ENCODE measurements at regions not wholly inside any gene's neighbourhood (a gene's known extent, or its start where the extent isn't known, plus 50 kb on each side); places are given as distances from the start of the nearest gene placed in this dataset.

GRCh38 chr15:69914040-69914439 is 183.7 kb downstream of the TLE3 start:
- no peaks in the 10 kb centered on the region for H3K27me3 ChIP-seq (ENCODE audit: low read length)
- no peaks in the 10 kb centered on the region for H3K79me2 ChIP-seq (ENCODE audit: low read length)
- H2AFZ ChIP-seq (ENCODE audit: low read length): no peak overlapping the region

DNA sequence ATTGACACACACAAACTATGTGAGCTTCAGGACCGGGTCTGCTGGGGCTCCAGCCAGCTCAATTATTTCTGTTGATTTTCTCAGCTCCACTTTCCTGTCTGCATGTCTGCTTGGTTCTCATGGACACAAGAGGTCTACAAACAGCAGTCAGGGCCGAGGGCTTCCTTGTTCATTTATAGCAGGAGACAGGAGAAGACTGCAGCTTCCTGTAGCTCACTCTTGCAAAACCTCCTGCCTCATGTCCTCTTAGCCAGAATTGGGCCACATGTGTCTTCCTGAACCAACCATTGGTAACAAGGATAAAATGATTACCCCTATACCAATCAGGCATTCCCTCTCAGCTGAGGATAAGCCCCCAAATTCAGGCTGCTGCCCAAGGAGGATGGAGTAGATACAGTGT is 182.8 kb downstream of the TLE3 start:
- Histone ChIP-seq H3K4me3 (ENCODE audit: low read length) (no peak overlapping the region), H2AFZ (ENCODE audit: low read length) (no peak overlapping the region), H3K9ac (ENCODE audit: low read length) (no peak overlapping the region)

More at GRCh38 chr15:69914040-69914439, 183.7 kb downstream of the TLE3 start:
- Histone ChIP-seq H3K9me3 (ENCODE audit: low read length) (no peaks in the 10 kb centered on the region), H4K20me1 (ENCODE audit: insufficient read depth, low read depth, low read length) (no peaks in the 10 kb centered on the region), H3K9me2 (replicated peaks; ENCODE audit: insufficient read depth, low read length) (no peaks in the 10 kb centered on the region), H3K4me1 (ENCODE audit: low read length) (peaks cover 74% of the 10 kb centered on the region), H3K27ac (ENCODE audit: low read length) (no peak overlapping the region), H3K4me2 (ENCODE audit: low read depth, low read length, poor library complexity, severe bottlenecking) (no peak overlapping the region), H3K9ac (ENCODE audit: low read length) (no peak overlapping the region), H3K4me3 (ENCODE audit: low read length) (no peak overlapping the region), H3K36me3 (ENCODE audit: insufficient read depth, low read length) (no peaks in the 10 kb centered on the region)
- no peak for DNase-seq

GRCh38 chr15:69916169-69916785 is 181.4 kb downstream of the TLE3 start:
- no peaks in the 10 kb centered on the region for H3K9me2 ChIP-seq (replicated peaks; ENCODE audit: insufficient read depth, low read length)
- H3K79me2 ChIP-seq (ENCODE audit: low read length): no peaks in the 10 kb centered on the region
- H4K20me1 ChIP-seq (ENCODE audit: insufficient read depth, low read depth, low read length): no peaks in the 10 kb centered on the region
- peak overlapping the region; percentile 16; the same call in 1 of the 2 replicates for H3K9ac ChIP-seq (ENCODE audit: low read length)
- DNase-seq: no peak
- H3K4me2 ChIP-seq (ENCODE audit: low read depth, low read length, poor library complexity, severe bottlenecking): no peak overlapping the region
- no peaks in the 10 kb centered on the region for H3K9me3 ChIP-seq (ENCODE audit: low read length)
- no peak overlapping the region for H2AFZ ChIP-seq (ENCODE audit: low read length)
- peaks cover 87% of the 10 kb centered on the region for H3K4me1 ChIP-seq (ENCODE audit: low read length)
- no peak overlapping the region for H3K4me3 ChIP-seq (ENCODE audit: low read length)
- no peaks in the 10 kb centered on the region for H3K36me3 ChIP-seq (ENCODE audit: insufficient read depth, low read length)
- H3K27me3 ChIP-seq (ENCODE audit: low read length): no peaks in the 10 kb centered on the region
- no peak overlapping the region for H3K27ac ChIP-seq (ENCODE audit: low read length)

More for the DNA sequence above, 182.8 kb downstream of the TLE3 start:
- no peaks in the 10 kb centered on the region for H3K9me3 ChIP-seq (ENCODE audit: low read length)
- H3K27ac ChIP-seq (ENCODE audit: low read length): no peak overlapping the region
- peaks cover 84% of the 10 kb centered on the region for H3K4me1 ChIP-seq (ENCODE audit: low read length)
- no peaks in the 10 kb centered on the region for H4K20me1 ChIP-seq (ENCODE audit: insufficient read depth, low read depth, low read length)
- no peak for DNase-seq
- H3K36me3 ChIP-seq (ENCODE audit: insufficient read depth, low read length): no peaks in the 10 kb centered on the region
- no peak overlapping the region for H3K4me2 ChIP-seq (ENCODE audit: low read depth, low read length, poor library complexity, severe bottlenecking)
- no peaks in the 10 kb centered on the region for H3K79me2 ChIP-seq (ENCODE audit: low read length)
- no peaks in the 10 kb centered on the region for H3K9me2 ChIP-seq (replicated peaks; ENCODE audit: insufficient read depth, low read length)
- H3K27me3 ChIP-seq (ENCODE audit: low read length): no peaks in the 10 kb centered on the region

DNA sequence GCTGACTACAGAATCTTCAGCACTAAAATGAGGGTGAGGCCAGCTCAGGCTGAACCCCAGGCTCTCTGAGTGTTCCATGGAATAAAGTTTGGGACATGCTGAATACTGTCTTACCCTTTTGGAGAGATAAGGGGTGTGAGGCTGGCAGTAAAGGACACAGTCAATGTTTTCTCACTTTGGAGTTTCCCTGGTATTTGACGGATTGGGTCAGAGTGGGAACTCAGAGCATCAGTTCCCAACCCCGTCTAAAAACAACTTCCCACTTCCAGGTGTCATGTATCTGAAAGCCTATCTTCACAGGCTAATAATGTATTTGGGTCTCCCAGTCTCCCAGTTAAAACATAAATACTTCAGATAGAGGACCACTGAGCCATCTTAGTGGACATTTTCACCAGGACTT is 180.7 kb downstream of the TLE3 start:
- Histone ChIP-seq H3K27me3 (ENCODE audit: low read length) (no peaks in the 10 kb centered on the region), H3K36me3 (ENCODE audit: insufficient read depth, low read length) (no peaks in the 10 kb centered on the region), H3K9me3 (ENCODE audit: low read length) (no peaks in the 10 kb centered on the region), H2AFZ (ENCODE audit: low read length) (no peak overlapping the region), H3K4me2 (ENCODE audit: low read depth, low read length, poor library complexity, severe bottlenecking) (no peak overlapping the region), H3K27ac (ENCODE audit: low read length) (no peak overlapping the region), H3K79me2 (ENCODE audit: low read length) (no peaks in the 10 kb centered on the region), H3K4me3 (ENCODE audit: low read length) (no peak overlapping the region), H4K20me1 (ENCODE audit: insufficient read depth, low read depth, low read length) (no peaks in the 10 kb centered on the region), H3K9ac (ENCODE audit: low read length) (0 out of 2 replicates have a peak overlapping the region, but pooled peaks have one; percentile 16), H3K4me1 (ENCODE audit: low read length) (peaks cover 87% of the 10 kb centered on the region), H3K9me2 (replicated peaks; ENCODE audit: insufficient read depth, low read length) (no peaks in the 10 kb centered on the region)
- no peak for DNase-seq

- H3K9ac ChIP-seq (ENCODE audit: low read length): peak overlapping the region; percentile 69
- H3K9me2 ChIP-seq (replicated peaks; ENCODE audit: insufficient read depth, low read length): no peaks in the 10 kb centered on the region
- peaks cover 8% of the 10 kb centered on the region for H3K9me3 ChIP-seq (ENCODE audit: low read length)
- H3K36me3 ChIP-seq (ENCODE audit: insufficient read depth, low read length): no peaks in the 10 kb centered on the region
- no peaks in the 10 kb centered on the region for H3K79me2 ChIP-seq (ENCODE audit: low read length)
- peak; percentile 85 for DNase-seq
- peaks cover 81% of the 10 kb centered on the region for H3K4me1 ChIP-seq (ENCODE audit: low read length)
- H3K4me2 ChIP-seq (ENCODE audit: low read depth, low read length, poor library complexity, severe bottlenecking): peak overlapping the region; percentile 59
- no peaks in the 10 kb centered on the region for H3K27me3 ChIP-seq (ENCODE audit: low read length)
- no peaks in the 10 kb centered on the region for H4K20me1 ChIP-seq (ENCODE audit: insufficient read depth, low read depth, low read length)
- H3K4me3 ChIP-seq (ENCODE audit: low read length): peak overlapping the region; percentile 30; the same call in 1 of the 2 replicates
- H3K27ac ChIP-seq (ENCODE audit: low read length): peak overlapping the region; percentile 97
- H2AFZ ChIP-seq (ENCODE audit: low read length): no peak overlapping the region
These were observed 177.9 kb downstream of the TLE3 start for GRCh38 chr15:69919816-69920215.

DNA sequence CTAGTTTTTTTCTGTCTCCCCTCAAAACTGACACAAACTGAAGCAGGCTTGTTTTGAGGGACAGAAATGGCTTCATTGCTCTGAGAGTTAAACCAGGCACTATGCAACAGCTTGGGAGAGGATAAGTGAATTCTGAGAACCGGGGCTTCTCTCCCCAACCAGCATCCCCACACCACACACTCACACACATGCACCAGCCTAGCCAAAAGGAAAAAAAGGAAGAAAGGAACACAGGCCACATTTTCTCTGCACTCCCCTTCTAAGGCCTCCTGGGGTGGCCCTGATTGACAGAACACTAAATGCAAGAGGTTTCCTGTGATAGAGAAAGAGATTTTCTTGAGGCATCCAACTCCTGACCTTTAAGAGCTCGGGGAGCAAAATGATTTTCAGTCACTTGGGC is 177.5 kb downstream of the TLE3 start:
- peak overlapping the region; percentile 97 for H3K27ac ChIP-seq (ENCODE audit: low read length)
- H3K9ac ChIP-seq (ENCODE audit: low read length): peak overlapping the region; percentile 69
- no peaks in the 10 kb centered on the region for H4K20me1 ChIP-seq (ENCODE audit: insufficient read depth, low read depth, low read length)
- peak; percentile 52 for DNase-seq
- H3K36me3 ChIP-seq (ENCODE audit: insufficient read depth, low read length): no peaks in the 10 kb centered on the region
- H3K4me3 ChIP-seq (ENCODE audit: low read length): peak overlapping the region; percentile 30; the same call in 1 of the 2 replicates
- H2AFZ ChIP-seq (ENCODE audit: low read length): no peak overlapping the region
- H3K27me3 ChIP-seq (ENCODE audit: low read length): no peaks in the 10 kb centered on the region
- no peaks in the 10 kb centered on the region for H3K79me2 ChIP-seq (ENCODE audit: low read length)
- H3K9me2 ChIP-seq (replicated peaks; ENCODE audit: insufficient read depth, low read length): no peaks in the 10 kb centered on the region
- peak overlapping the region; percentile 59 for H3K4me2 ChIP-seq (ENCODE audit: low read depth, low read length, poor library complexity, severe bottlenecking)
- H3K4me1 ChIP-seq (ENCODE audit: low read length): peaks cover 77% of the 10 kb centered on the region
- peaks cover 12% of the 10 kb centered on the region for H3K9me3 ChIP-seq (ENCODE audit: low read length)

- Histone ChIP-seq H3K4me3 (ENCODE audit: low read length) (peak overlapping the region; percentile 27), H3K9me2 (replicated peaks; ENCODE audit: insufficient read depth, low read length) (no peaks in the 10 kb centered on the region), H3K79me2 (ENCODE audit: low read length) (no peaks in the 10 kb centered on the region), H3K36me3 (ENCODE audit: insufficient read depth, low read length) (no peaks in the 10 kb centered on the region), H4K20me1 (ENCODE audit: insufficient read depth, low read depth, low read length) (no peaks in the 10 kb centered on the region), H3K27me3 (ENCODE audit: low read length) (no peaks in the 10 kb centered on the region), H3K4me2 (ENCODE audit: low read depth, low read length, poor library complexity, severe bottlenecking) (peak overlapping the region; percentile 59), H3K9ac (ENCODE audit: low read length) (peak overlapping the region; percentile 69), H2AFZ (ENCODE audit: low read length) (no peak overlapping the region; the same call in 1 of the 2 replicates), H3K9me3 (ENCODE audit: low read length) (peaks cover 12% of the 10 kb centered on the region), H3K27ac (ENCODE audit: low read length) (peak overlapping the region; percentile 97), H3K4me1 (ENCODE audit: low read length) (peaks cover 65% of the 10 kb centered on the region)
- DNase-seq: peak; percentile 77
These were observed 175.8 kb downstream of the TLE3 start for GRCh38 chr15:69921626-69922619.

DNA sequence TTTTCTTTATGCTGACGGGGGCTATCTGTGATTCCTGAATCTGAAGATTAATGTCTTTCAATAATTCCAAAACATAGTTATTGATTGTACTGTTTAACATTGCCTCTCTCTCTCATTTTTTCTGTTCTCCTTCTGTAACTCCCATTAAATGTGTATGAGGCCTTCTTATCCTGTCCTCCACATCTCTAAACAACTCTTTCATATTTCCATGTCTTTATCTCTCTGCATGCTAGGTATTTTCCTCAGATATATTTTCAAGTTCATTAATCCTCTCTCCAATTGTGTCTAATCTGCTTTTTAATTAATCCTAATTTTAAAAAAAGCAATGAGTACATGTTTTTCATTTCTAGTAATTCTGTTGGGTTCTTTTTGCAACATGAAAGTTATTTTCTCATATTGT is 173.2 kb downstream of the TLE3 start:
- H4K20me1 ChIP-seq (ENCODE audit: insufficient read depth, low read depth, low read length): no peaks in the 10 kb centered on the region
- no peak overlapping the region for H2AFZ ChIP-seq (ENCODE audit: low read length)
- H3K27me3 ChIP-seq (ENCODE audit: low read length): no peaks in the 10 kb centered on the region
- H3K9me2 ChIP-seq (replicated peaks; ENCODE audit: insufficient read depth, low read length): no peaks in the 10 kb centered on the region
- H3K4me1 ChIP-seq (ENCODE audit: low read length): peaks cover 39% of the 10 kb centered on the region
- no peak overlapping the region for H3K4me3 ChIP-seq (ENCODE audit: low read length)
- no peaks in the 10 kb centered on the region for H3K36me3 ChIP-seq (ENCODE audit: insufficient read depth, low read length)
- no peaks in the 10 kb centered on the region for H3K79me2 ChIP-seq (ENCODE audit: low read length)
- DNase-seq: no peak
- H3K9me3 ChIP-seq (ENCODE audit: low read length): peaks cover 12% of the 10 kb centered on the region
- no peak overlapping the region for H3K4me2 ChIP-seq (ENCODE audit: low read depth, low read length, poor library complexity, severe bottlenecking)
- H3K9ac ChIP-seq (ENCODE audit: low read length): no peak overlapping the region
- no peak overlapping the region for H3K27ac ChIP-seq (ENCODE audit: low read length)

Data from Karpas-422 (cell line).